Retinal pigment epithelial cell (primary cell): ENCODE measurements at regions not wholly inside any gene's neighbourhood (a gene's known extent, or its start where the extent isn't known, plus 50 kb on each side); places are given as distances from the start of the nearest gene placed in this dataset.

Experiments
- DNase-seq: peaks from one replicate; pipeline ENCODE4 v3.0.0-alpha.2; 2010; ENCODE audit warnings: low read depth
- H3K4me3 ChIP-seq: 2 replicates; pipeline ENCODE4 v1.5.1; 2011; ENCODE audit warnings: mild to moderate bottlenecking, low read length, control low read depth, moderate library complexity
- TF ChIP-seq, protein P1 (sequence below): conservative IDR thresholded peaks from 2 replicates; pipeline ENCODE4 v1.5.1; 2011; ENCODE audit warnings: low read depth, low read length, control low read depth, inconsistent platforms

DNA sequence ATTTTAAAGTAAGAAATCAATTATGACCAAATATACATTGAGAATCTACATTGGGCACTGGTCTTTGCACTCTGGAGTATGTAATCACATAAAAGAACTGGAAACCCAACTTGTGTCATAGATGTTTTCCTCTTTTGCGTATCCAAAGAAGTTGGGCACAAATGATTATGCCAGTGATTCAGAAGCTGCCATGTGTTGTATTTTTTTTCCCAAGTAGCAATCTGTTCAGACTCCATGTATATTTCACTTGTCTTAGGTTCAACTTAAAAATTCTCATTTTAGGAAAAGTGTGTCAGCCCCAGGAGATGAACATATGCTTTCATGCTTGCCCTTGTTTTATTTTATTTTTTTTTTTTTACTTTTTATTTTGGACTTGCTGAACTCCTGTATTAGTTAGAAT is 441.5 kb downstream of the PDZRN4 start:
- DNase-seq, result no peak
- H3K4me3 ChIP-seq, result no peak overlapping the region
- TF ChIP-seq, protein P1, sequence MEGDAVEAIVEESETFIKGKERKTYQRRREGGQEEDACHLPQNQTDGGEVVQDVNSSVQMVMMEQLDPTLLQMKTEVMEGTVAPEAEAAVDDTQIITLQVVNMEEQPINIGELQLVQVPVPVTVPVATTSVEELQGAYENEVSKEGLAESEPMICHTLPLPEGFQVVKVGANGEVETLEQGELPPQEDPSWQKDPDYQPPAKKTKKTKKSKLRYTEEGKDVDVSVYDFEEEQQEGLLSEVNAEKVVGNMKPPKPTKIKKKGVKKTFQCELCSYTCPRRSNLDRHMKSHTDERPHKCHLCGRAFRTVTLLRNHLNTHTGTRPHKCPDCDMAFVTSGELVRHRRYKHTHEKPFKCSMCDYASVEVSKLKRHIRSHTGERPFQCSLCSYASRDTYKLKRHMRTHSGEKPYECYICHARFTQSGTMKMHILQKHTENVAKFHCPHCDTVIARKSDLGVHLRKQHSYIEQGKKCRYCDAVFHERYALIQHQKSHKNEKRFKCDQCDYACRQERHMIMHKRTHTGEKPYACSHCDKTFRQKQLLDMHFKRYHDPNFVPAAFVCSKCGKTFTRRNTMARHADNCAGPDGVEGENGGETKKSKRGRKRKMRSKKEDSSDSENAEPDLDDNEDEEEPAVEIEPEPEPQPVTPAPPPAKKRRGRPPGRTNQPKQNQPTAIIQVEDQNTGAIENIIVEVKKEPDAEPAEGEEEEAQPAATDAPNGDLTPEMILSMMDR, result no peak

GRCh38 chr12:41627476-41627875 is 439.4 kb downstream of the PDZRN4 start:
- TF ChIP-seq, protein P1, result no peak
- DNase-seq, result no peak
- H3K4me3 ChIP-seq, result no peak overlapping the region

- DNase-seq, result no peak
- H3K4me3 ChIP-seq, result no peak overlapping the region
- TF ChIP-seq, protein P1, result no peak
Measured at GRCh38 chr12:41624571-41624970, 436.5 kb downstream of the PDZRN4 start.
